Neural progenitor cell (in vitro differentiated cells): ENCODE measurements at regions not wholly inside any gene's neighbourhood (a gene's known extent, or its start where the extent isn't known, plus 50 kb on each side); places are given as distances from the start of the nearest gene placed in this dataset.

ENCODE experiments used
- DNase-seq: peaks from one replicate; pipeline ENCODE4 v3.0.0-alpha.2; 2016; ENCODE audit warnings: low spot score
- H2AFZ ChIP-seq: fragments of 200-600 bp; sonication (generic); replicated peaks from 2 replicates; pipeline ENCODE4 v1.6.1; 2016; ENCODE audit warnings: antibody characterized with exemption
- H3F3A ChIP-seq: fragments of 200-600 bp; sonication (generic); 2 replicates; pipeline ENCODE4 v1.6.1; 2016; ENCODE audit warnings: antibody characterized with exemption, low read depth
- H3K27ac ChIP-seq: fragments of 200-600 bp; sonication (generic); 2 replicates; pipeline ENCODE4 v1.5.1; 2016; ENCODE audit warnings: mild to moderate bottlenecking
- H3K27me3 ChIP-seq: fragments of 200-600 bp; sonication (generic); 2 replicates; pipeline ENCODE4 v1.6.1; 2016; ENCODE audit warnings: mild to moderate bottlenecking, moderate library complexity
- H3K36me3 ChIP-seq: fragments of 200-600 bp; sonication (generic); 2 replicates; pipeline ENCODE4 v1.5.1; 2016
- H3K4me1 ChIP-seq: fragments of 200-600 bp; sonication (generic); 2 replicates; pipeline ENCODE4 v1.6.1; 2016; ENCODE audit warnings: mixed run types
- H3K4me2 ChIP-seq: fragments of 200-600 bp; sonication (generic); 2 replicates; pipeline ENCODE4 v1.6.1; 2016
- H3K4me3 ChIP-seq: fragments of 200-600 bp; sonication (generic); 2 replicates; pipeline ENCODE4 v1.5.1; 2016
- H3K79me2 ChIP-seq: fragments of 200-600 bp; sonication (generic); 2 replicates; pipeline ENCODE4 v1.6.1; 2016; ENCODE audit warnings: low read depth
- H3K9ac ChIP-seq: fragments of 200-600 bp; sonication (generic); 2 replicates; pipeline ENCODE4 v1.6.1; 2016
- H3K9me3 ChIP-seq: fragments of 200-600 bp; sonication (generic); 2 replicates; pipeline ENCODE4 v1.5.1; 2016; ENCODE audit warnings: low read depth
- H4K20me1 ChIP-seq: fragments of 200-600 bp; sonication (generic); 2 replicates; pipeline ENCODE4 v1.6.1; 2016; ENCODE audit warnings: low read depth
- H3K27ac Mint-ChIP-seq: 3 replicates; pipeline ENCODE4 v1.8.0; 2021; ENCODE audit warnings: mixed read lengths
- H3K27me3 Mint-ChIP-seq: 2 replicates; pipeline ENCODE4 v1.8.0; 2022; ENCODE audit warnings: low read depth, mild to moderate bottlenecking, inconsistent platforms, moderate library complexity, mixed read lengths; ENCODE audit not compliant: insufficient read depth
- H3K36me3 Mint-ChIP-seq: 3 replicates; pipeline ENCODE4 v1.8.0; 2021; ENCODE audit warnings: mixed read lengths
- H3K4me1 Mint-ChIP-seq: 3 replicates; pipeline ENCODE4 v1.8.0; 2021; ENCODE audit warnings: mixed read lengths
- H3K4me3 Mint-ChIP-seq: 3 replicates; pipeline ENCODE4 v1.8.0; 2021; ENCODE audit warnings: mild to moderate bottlenecking, moderate library complexity, mixed read lengths
- H3K9me3 Mint-ChIP-seq: 3 replicates; pipeline ENCODE4 v1.8.0; 2020; ENCODE audit warnings: mixed read lengths
- EZH2 ChIP-seq: fragments of 200-600 bp; sonication (generic); IDR thresholded peaks from 2 replicates; pipeline ENCODE4 v1.6.1; 2017; ENCODE audit warnings: antibody characterized with exemption, mild to moderate bottlenecking, moderate library complexity
- EZH2phosphoT487 ChIP-seq: fragments of 200-600 bp; sonication (generic); IDR thresholded peaks from 2 replicates; pipeline ENCODE4 v1.6.1; 2017; ENCODE audit warnings: antibody characterized with exemption
- TF ChIP-seq, protein P1 (sequence below): fragments of 200-600 bp; sonication (generic); IDR thresholded peaks from 2 replicates; pipeline ENCODE4 v1.5.1; 2017; ENCODE audit warnings: antibody characterized with exemption, mild to moderate bottlenecking

DNA sequence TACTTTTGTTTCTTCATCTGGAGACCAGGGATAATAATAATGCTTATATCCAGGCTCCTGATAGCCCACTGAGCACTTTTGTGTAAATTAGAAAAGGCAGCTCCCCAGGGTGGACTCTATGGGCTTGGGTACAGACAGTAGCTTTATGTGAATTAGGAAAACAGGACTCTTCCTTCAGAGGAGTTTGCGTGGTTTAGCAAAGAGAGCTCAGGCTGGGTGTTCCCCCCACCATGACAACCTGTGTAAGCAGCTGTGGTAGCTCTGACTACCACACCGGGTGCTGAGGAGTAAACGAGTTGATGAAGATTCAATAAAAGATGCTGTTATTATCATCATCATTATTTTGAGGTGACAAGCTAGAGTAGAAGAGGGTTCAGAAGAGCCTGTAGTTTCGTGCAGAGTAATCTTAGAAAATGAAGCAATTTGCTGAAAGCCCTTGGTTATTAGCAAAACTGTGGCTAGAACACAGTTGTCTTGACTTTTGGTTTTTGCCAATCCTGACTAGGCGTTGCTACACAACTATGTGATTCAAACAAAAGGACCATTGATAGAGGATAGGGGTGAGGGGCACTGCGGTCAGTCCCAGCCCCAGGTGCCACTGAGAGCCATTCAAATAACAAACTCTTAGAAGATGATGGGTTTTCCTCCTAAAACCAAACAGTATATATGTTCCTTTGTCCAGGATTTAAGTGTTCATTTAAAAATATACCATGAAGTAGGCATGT lies 60.6 kb upstream of the LIMCH1 start:
- H3F3A ChIP-seq = peaks cover 14% of the 10 kb centered on the region
- no peaks in the 10 kb centered on the region for H3K9me3 Mint-ChIP-seq
- no peak overlapping the region for H3K4me3 ChIP-seq
- H3K27me3 ChIP-seq = no peaks in the 10 kb centered on the region
- H3K79me2 ChIP-seq = no peaks in the 10 kb centered on the region
- DNase-seq = peak; percentile 28
- no peaks in the 10 kb centered on the region for H3K36me3 ChIP-seq
- no peak overlapping the region for H2AFZ ChIP-seq
- H3K27ac Mint-ChIP-seq = peak overlapping the region; percentile 52
- no peaks in the 10 kb centered on the region for H3K27me3 Mint-ChIP-seq
- H3K36me3 Mint-ChIP-seq = no peaks in the 10 kb centered on the region
- H3K9me3 ChIP-seq = no peaks in the 10 kb centered on the region
- peak overlapping the region; percentile 70 for H3K4me3 Mint-ChIP-seq
- peaks cover 16% of the 10 kb centered on the region for H3K4me1 Mint-ChIP-seq
- H3K9ac ChIP-seq = no peak overlapping the region
- no peaks in the 10 kb centered on the region for H4K20me1 ChIP-seq
- no peak overlapping the region for H3K27ac ChIP-seq
- TF ChIP-seq, protein P1, sequence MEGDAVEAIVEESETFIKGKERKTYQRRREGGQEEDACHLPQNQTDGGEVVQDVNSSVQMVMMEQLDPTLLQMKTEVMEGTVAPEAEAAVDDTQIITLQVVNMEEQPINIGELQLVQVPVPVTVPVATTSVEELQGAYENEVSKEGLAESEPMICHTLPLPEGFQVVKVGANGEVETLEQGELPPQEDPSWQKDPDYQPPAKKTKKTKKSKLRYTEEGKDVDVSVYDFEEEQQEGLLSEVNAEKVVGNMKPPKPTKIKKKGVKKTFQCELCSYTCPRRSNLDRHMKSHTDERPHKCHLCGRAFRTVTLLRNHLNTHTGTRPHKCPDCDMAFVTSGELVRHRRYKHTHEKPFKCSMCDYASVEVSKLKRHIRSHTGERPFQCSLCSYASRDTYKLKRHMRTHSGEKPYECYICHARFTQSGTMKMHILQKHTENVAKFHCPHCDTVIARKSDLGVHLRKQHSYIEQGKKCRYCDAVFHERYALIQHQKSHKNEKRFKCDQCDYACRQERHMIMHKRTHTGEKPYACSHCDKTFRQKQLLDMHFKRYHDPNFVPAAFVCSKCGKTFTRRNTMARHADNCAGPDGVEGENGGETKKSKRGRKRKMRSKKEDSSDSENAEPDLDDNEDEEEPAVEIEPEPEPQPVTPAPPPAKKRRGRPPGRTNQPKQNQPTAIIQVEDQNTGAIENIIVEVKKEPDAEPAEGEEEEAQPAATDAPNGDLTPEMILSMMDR = no peak
- TF ChIP-seq EZH2phosphoT487 = no peak
- TF ChIP-seq EZH2 = no peak
- H3K4me2 ChIP-seq = peak overlapping the region; percentile 67
- H3K4me1 ChIP-seq = peaks cover 25% of the 10 kb centered on the region

DNA sequence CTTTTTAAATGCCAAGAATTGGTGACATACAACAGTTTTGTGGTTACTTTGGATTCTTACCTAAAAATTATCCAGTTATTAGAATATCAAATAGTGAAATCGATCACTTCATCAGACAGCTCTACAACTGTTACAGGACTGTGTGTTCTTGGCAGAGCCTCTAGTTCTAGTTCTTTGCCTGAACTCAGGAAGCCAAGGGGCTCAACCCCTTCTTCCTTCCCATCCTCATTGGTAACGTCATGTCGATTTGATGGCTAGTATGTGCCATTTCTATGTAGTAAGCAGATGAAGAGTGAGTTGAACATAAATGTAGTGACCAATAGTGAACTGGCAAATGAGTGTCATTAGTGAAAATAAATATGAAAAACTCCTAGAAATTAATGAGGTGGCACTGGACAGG lies 59.4 kb upstream of the LIMCH1 start:
- H3K27me3 ChIP-seq = no peaks in the 10 kb centered on the region
- H3K27ac ChIP-seq = no peak overlapping the region
- Mint-ChIP-seq H3K27me3 (no peaks in the 10 kb centered on the region), H3K9me3 (no peaks in the 10 kb centered on the region), H3K27ac (no peak overlapping the region), H3K36me3 (no peaks in the 10 kb centered on the region), H3K4me3 (no peak overlapping the region), H3K4me1 (peaks cover 16% of the 10 kb centered on the region)
- no peak overlapping the region for H3K9ac ChIP-seq
- H3K79me2 ChIP-seq = no peaks in the 10 kb centered on the region
- peaks cover 25% of the 10 kb centered on the region for H3K4me1 ChIP-seq
- no peaks in the 10 kb centered on the region for H4K20me1 ChIP-seq
- TF ChIP-seq, protein P1 = no peak
- no peak for TF ChIP-seq EZH2phosphoT487
- no peak for DNase-seq
- peaks cover 14% of the 10 kb centered on the region for H3F3A ChIP-seq
- H2AFZ ChIP-seq = peak overlapping the region; percentile 59
- H3K4me3 ChIP-seq = no peak overlapping the region
- H3K9me3 ChIP-seq = no peaks in the 10 kb centered on the region
- peak overlapping the region; percentile 67 for H3K4me2 ChIP-seq
- H3K36me3 ChIP-seq = no peaks in the 10 kb centered on the region

DNA sequence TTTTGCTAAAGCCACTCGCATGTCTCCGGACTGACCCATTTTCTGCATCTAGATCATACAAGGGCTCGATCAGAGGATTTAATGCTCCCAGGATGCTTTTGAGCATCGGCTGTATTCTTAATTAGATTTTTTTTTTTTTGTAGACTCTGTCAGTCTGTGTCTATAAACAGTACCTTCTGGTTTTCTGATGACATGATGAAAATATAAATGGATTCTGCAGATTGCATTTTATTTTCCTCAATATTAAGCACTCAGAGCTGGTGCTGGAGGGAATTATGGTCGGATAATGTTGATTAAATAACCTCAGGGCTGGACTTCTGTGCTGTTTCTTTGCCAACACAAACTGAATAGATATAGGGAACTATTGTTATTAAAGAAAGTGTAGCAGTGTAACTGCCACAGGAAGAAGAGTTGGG lies 57.1 kb upstream of the LIMCH1 start:
- H3K4me2 ChIP-seq = no peak overlapping the region
- peaks cover 25% of the 10 kb centered on the region for H3K4me1 ChIP-seq
- Mint-ChIP-seq H3K4me1 (peaks cover 16% of the 10 kb centered on the region), H3K27ac (no peak overlapping the region), H3K9me3 (no peaks in the 10 kb centered on the region), H3K27me3 (no peaks in the 10 kb centered on the region), H3K36me3 (no peaks in the 10 kb centered on the region), H3K4me3 (no peak overlapping the region)
- peak overlapping the region; percentile 44 for H2AFZ ChIP-seq
- no peak overlapping the region for H3K4me3 ChIP-seq
- no peaks in the 10 kb centered on the region for H3K9me3 ChIP-seq
- TF ChIP-seq EZH2 = no peak
- TF ChIP-seq EZH2phosphoT487 = no peak
- TF ChIP-seq, protein P1 = no peak
- peaks cover 14% of the 10 kb centered on the region for H3F3A ChIP-seq
- no peaks in the 10 kb centered on the region for H3K79me2 ChIP-seq
- DNase-seq = no peak
- no peak overlapping the region for H3K9ac ChIP-seq
- no peaks in the 10 kb centered on the region for H3K36me3 ChIP-seq
- no peaks in the 10 kb centered on the region for H3K27me3 ChIP-seq
- H4K20me1 ChIP-seq = no peaks in the 10 kb centered on the region
- no peak overlapping the region for H3K27ac ChIP-seq
